8988T (cell line): ENCODE measurements at regions not wholly inside any gene's neighbourhood (a gene's known extent, or its start where the extent isn't known, plus 50 kb on each side); places are given as distances from the start of the nearest gene placed in this dataset.
"Not testable (repeated sequence)": the region's sequence is repeated elsewhere in the genome, so short reads cannot be mapped to it uniquely, and the experiment has no call there.

Source experiments
- DNase-seq: peaks from one replicate; pipeline ENCODE4 v3.0.0; 2011

- DNase-seq: no peak
Observed at GRCh38 chr16:13478991-13479390, 441.0 kb upstream of the ERCC4 start.

- DNase-seq: no peak
Observed at GRCh38 chr16:13479549-13479948, 440.4 kb upstream of the ERCC4 start.

- DNase-seq: no peak
Observed at GRCh38 chr16:13480801-13481200, 439.2 kb upstream of the ERCC4 start.

GRCh38 chr16:13483121-13483520, 436.8 kb upstream of the ERCC4 start:
- DNase-seq: no peak

GRCh38 chr16:13489416-13489815, 430.5 kb upstream of the ERCC4 start:
- not testable (repeated sequence) for DNase-seq

- no peak for DNase-seq
Observed at GRCh38 chr16:13492046-13492445, 427.9 kb upstream of the ERCC4 start.

GRCh38 chr16:13503960-13504635, 415.9 kb upstream of the ERCC4 start:
- no peak for DNase-seq

GRCh38 chr16:13507530-13507929, 412.4 kb upstream of the ERCC4 start:
- DNase-seq: no peak

- no peak for DNase-seq
Observed at GRCh38 chr16:13510425-13511151, 409.4 kb upstream of the ERCC4 start.

GRCh38 chr16:13517841-13518240, 402.1 kb upstream of the ERCC4 start:
- no peak for DNase-seq

GRCh38 chr16:13519871-13520270, 400.1 kb upstream of the ERCC4 start:
- no peak for DNase-seq

- no peak for DNase-seq
Observed at GRCh38 chr16:13521356-13521755, 398.6 kb upstream of the ERCC4 start.

- DNase-seq: no peak
Observed at GRCh38 chr16:13527332-13527731, 392.6 kb upstream of the ERCC4 start.

GRCh38 chr16:13528691-13529090, 391.3 kb upstream of the ERCC4 start:
- DNase-seq: no peak

GRCh38 chr16:13529193-13529982, 390.6 kb upstream of the ERCC4 start:
- no peak for DNase-seq

- DNase-seq: no peak
Observed at GRCh38 chr16:13540771-13541170, 379.2 kb upstream of the ERCC4 start.

GRCh38 chr16:13542284-13542683, 377.7 kb upstream of the ERCC4 start:
- no peak for DNase-seq

GRCh38 chr16:13543850-13544249, 376.1 kb upstream of the ERCC4 start:
- DNase-seq: no peak

- no peak for DNase-seq
Observed at GRCh38 chr16:13545271-13545670, 374.7 kb upstream of the ERCC4 start.

- DNase-seq: no peak
Observed at GRCh38 chr16:13550254-13550653, 369.7 kb upstream of the ERCC4 start.

GRCh38 chr16:13552062-13552959, 367.6 kb upstream of the ERCC4 start:
- no peak for DNase-seq

GRCh38 chr16:13552960-13553257, 367.0 kb upstream of the ERCC4 start:
- DNase-seq: no peak

- no peak for DNase-seq
Observed at GRCh38 chr16:13553453-13553985, 366.4 kb upstream of the ERCC4 start.
